CD4-positive, alpha-beta T cell (primary cell): ENCODE measurements at regions not wholly inside any gene's neighbourhood (a gene's known extent, or its start where the extent isn't known, plus 50 kb on each side); places are given as distances from the start of the nearest gene placed in this dataset.

ENCODE experiments used
- ATAC-seq: fragments of 200-7000 bp; cut with Tn5 transposase; one replicate; pipeline ENCODE4 v1.10.0; 2022; ENCODE audit warnings: mild to moderate bottlenecking; ENCODE audit not compliant: poor library complexity
- CTCF ChIA-PET: fragments of 350-600 bp; sonication (Branson Sonifier 250); formaldehyde crosslinking; loops from one replicate; lab custom pipeline; 2021; ENCODE audit warnings: antibody characterized with exemption, inconsistent platforms; lab: Charles Lee
- POLR2A ChIA-PET: fragments of 350-600 bp; sonication (Branson Sonifier 250); formaldehyde crosslinking; loops from one replicate; lab custom pipeline; 2021; ENCODE audit warnings: antibody characterized with exemption, inconsistent platforms; lab: Charles Lee
- DNase-seq, 14 experiments: peaks; one replicate each; pipeline ENCODE4 v3.0.0-alpha.2; 2013 to 2020; ENCODE audit warnings: mixed read lengths in 2 of 14
- H3K27ac ChIP-seq, 2 donors: one replicate each; pipeline versions ENCODE4 v1.5.1 to v1.7.0; 2013; ENCODE audit warnings: low read length in 2 of 2, low read depth in 1 of 2, mild to moderate bottlenecking in 1 of 2
- H3K27me3 ChIP-seq, 2 experiments: 1 replicate in 1 of 2; 2 replicates in 1 of 2; pipeline versions ENCODE4 v1.6.1 to v1.7.0; 2013; ENCODE audit warnings: low read length in 2 of 2, control low read depth in 1 of 2, mild to moderate bottlenecking in 1 of 2, moderate library complexity in 1 of 2; ENCODE audit not compliant: insufficient read depth in 2 of 2, control insufficient read depth in 1 of 2
- H3K36me3 ChIP-seq: one replicate; pipeline ENCODE4 v1.6.1; 2013; ENCODE audit warnings: low read length, control low read depth; ENCODE audit not compliant: insufficient read depth
- H3K4me1 ChIP-seq: one replicate; pipeline ENCODE4 v1.6.1; 2013; ENCODE audit warnings: low read length, control low read depth; ENCODE audit not compliant: insufficient read depth
- H3K4me3 ChIP-seq: one replicate; pipeline ENCODE4 v1.5.1; 2013; ENCODE audit warnings: mild to moderate bottlenecking, low read length, moderate library complexity
- H3K9me3 ChIP-seq, 2 experiments: 1 replicate in 1 of 2; 2 replicates in 1 of 2; pipeline versions ENCODE4 v1.6.1 to v1.7.0; 2013; ENCODE audit warnings: low read length in 2 of 2, mild to moderate bottlenecking in 2 of 2, control low read depth in 1 of 2, moderate library complexity in 1 of 2; ENCODE audit not compliant: control insufficient read depth in 1 of 2, insufficient read depth in 1 of 2
- H3K27ac Mint-ChIP-seq: one replicate; pipeline ENCODE4 v1.8.0; 2020; ENCODE audit warnings: mixed read lengths
- H3K27me3 Mint-ChIP-seq: one replicate; pipeline ENCODE4 v1.8.0; 2021; ENCODE audit warnings: mixed read lengths
- H3K36me3 Mint-ChIP-seq: one replicate; pipeline ENCODE4 v1.8.0; 2021; ENCODE audit warnings: low read depth, mixed read lengths
- H3K4me1 Mint-ChIP-seq: one replicate; pipeline ENCODE4 v1.8.0; 2021; ENCODE audit warnings: low read depth, mixed read lengths
- H3K4me3 Mint-ChIP-seq: one replicate; pipeline ENCODE4 v1.8.0; 2020; ENCODE audit warnings: mild to moderate bottlenecking, mixed read lengths
- H3K9me3 Mint-ChIP-seq: one replicate; pipeline ENCODE4 v1.8.0; 2020; ENCODE audit warnings: mixed read lengths
- intact Hi-C, 2 experiments: fragments of 100-400 bp; cut with DNase I in 1 of 2; cut with micrococcal nuclease in 1 of 2; formaldehyde crosslinking; loops; one replicate each; pipeline versions ENCODE4 v1.15.1 to v1.9.0; 2023 to 2025; cut with DNase I, micrococcal nuclease
- TF ChIP-seq, protein P1 (sequence below): fragments of 200-600 bp; IDR thresholded peaks from one replicate; pipeline ENCODE4 v1.8.0; 2022; ENCODE audit warnings: antibody characterized with exemption, mild to moderate bottlenecking

DNA sequence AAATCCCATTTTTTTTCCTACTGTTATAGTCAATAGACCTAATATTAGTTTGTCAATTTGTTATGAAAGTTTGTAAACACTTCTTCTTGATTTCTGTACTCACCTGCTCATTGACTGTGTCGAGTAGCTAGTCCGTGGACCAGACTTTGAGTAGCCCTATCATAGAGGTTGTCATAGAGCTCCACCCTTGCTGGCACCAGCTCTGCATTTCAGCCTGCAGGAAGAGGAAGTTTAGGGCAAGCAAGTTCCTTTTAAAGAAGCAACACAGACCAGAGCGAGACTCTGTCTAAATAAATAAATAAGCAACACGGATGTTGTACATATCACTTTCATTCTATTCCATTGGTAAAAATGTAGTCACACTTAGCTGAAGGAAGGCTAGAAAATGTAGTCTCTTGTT lies 74.0 kb downstream of the MCFD2 start:
- intact Hi-C loops, result no loop called here
- Mint-ChIP-seq H3K27me3 (peaks cover 5% of the 10 kb centered on the region), H3K4me3 (no peak overlapping the region), H3K4me1 (no peaks in the 10 kb centered on the region), H3K36me3 (no peaks in the 10 kb centered on the region), H3K9me3 (no peaks in the 10 kb centered on the region), H3K27ac (no peak overlapping the region)
- CTCF ChIA-PET, result no interaction called here
- Histone ChIP-seq H3K27me3 (no peaks in the 10 kb centered on the region), H3K36me3 (no peaks in the 10 kb centered on the region), H3K27ac (no peak overlapping the region), H3K4me1 (no peaks in the 10 kb centered on the region), H3K4me3 (no peak overlapping the region), H3K9me3 (no peaks in the 10 kb centered on the region)
- TF ChIP-seq, protein P1, sequence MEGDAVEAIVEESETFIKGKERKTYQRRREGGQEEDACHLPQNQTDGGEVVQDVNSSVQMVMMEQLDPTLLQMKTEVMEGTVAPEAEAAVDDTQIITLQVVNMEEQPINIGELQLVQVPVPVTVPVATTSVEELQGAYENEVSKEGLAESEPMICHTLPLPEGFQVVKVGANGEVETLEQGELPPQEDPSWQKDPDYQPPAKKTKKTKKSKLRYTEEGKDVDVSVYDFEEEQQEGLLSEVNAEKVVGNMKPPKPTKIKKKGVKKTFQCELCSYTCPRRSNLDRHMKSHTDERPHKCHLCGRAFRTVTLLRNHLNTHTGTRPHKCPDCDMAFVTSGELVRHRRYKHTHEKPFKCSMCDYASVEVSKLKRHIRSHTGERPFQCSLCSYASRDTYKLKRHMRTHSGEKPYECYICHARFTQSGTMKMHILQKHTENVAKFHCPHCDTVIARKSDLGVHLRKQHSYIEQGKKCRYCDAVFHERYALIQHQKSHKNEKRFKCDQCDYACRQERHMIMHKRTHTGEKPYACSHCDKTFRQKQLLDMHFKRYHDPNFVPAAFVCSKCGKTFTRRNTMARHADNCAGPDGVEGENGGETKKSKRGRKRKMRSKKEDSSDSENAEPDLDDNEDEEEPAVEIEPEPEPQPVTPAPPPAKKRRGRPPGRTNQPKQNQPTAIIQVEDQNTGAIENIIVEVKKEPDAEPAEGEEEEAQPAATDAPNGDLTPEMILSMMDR, result no peak
- POLR2A ChIA-PET, result no interaction called here
- ATAC-seq (no peak), DNase-seq (no peak)

DNA sequence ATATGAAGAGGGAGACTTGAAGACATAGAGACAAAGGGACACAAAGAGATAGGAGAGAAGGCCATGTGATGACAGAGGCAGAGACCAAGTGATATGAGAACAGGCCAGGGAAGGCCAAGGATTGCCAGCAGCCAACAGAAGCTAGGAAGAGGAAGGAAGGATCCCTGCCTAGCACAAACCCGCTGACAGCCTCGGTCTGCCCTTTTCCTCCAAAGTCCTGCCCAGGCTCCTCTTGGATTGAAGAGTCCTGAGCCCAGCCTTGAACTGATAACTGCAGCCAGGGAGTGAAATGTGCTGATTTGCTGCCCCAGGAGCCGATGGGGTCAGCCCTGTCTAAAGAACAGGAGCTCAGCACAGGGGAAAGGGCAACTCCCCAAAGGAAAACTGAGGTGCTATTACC lies 76.6 kb downstream of the MCFD2 start:
- TF ChIP-seq, protein P1, result no peak
- no peaks in the 10 kb centered on the region for H3K4me1 ChIP-seq
- ChIA-PET CTCF (no interaction called here), POLR2A (no interaction called here)
- DNase-seq (no peak), ATAC-seq (no peak)
- Mint-ChIP-seq H3K36me3 (no peaks in the 10 kb centered on the region), H3K4me3 (no peak overlapping the region), H3K27me3 (no peaks in the 10 kb centered on the region), H3K9me3 (no peaks in the 10 kb centered on the region), H3K4me1 (no peaks in the 10 kb centered on the region), H3K27ac (no peak overlapping the region)
- no peak overlapping the region for H3K4me3 ChIP-seq
- intact Hi-C loops, result no loop called here
- H3K27ac ChIP-seq, result no peak overlapping the region
- no peaks in the 10 kb centered on the region for H3K27me3 ChIP-seq
- H3K36me3 ChIP-seq, result no peaks in the 10 kb centered on the region
- no peaks in the 10 kb centered on the region for H3K9me3 ChIP-seq

GRCh38 chr2:46837704-46838103 lies 77.9 kb downstream of the MCFD2 start:
- CTCF ChIA-PET, result no interaction called here

More at GRCh38 chr2:46837704-46838103, 77.9 kb downstream of the MCFD2 start:
- no peak overlapping the region for H3K4me3 Mint-ChIP-seq
- POLR2A ChIA-PET, result no interaction called here
- intact Hi-C loops, result no loop called here
- no peak for DNase-seq
- Histone ChIP-seq H3K9me3 (no peaks in the 10 kb centered on the region), H3K4me3 (no peak overlapping the region), H3K36me3 (no peaks in the 10 kb centered on the region), H3K27ac (no peak overlapping the region), H3K27me3 (no peaks in the 10 kb centered on the region), H3K4me1 (no peaks in the 10 kb centered on the region)
- H3K4me1 Mint-ChIP-seq, result no peaks in the 10 kb centered on the region
- no peaks in the 10 kb centered on the region for H3K36me3 Mint-ChIP-seq
- H3K27ac Mint-ChIP-seq, result no peak overlapping the region
- no peaks in the 10 kb centered on the region for H3K27me3 Mint-ChIP-seq
- TF ChIP-seq, protein P1, result no peak
- no peak for ATAC-seq
- H3K9me3 Mint-ChIP-seq, result no peaks in the 10 kb centered on the region
